ENCODE measurements at regions not wholly inside any gene's neighbourhood (a gene's known extent, or its start where the extent isn't known, plus 50 kb on each side); places are given as distances from the start of the nearest gene placed in this dataset.

- TF ChIP-seq CTCF (IDR thresholded peaks at IDR 0.05): no peak
- Histone ChIP-seq H3K27ac (no peak overlapping the region), H3K4me1 (ENCODE audit: control insufficient read depth in 1 of 2, low read depth in 2 of 2) (no peaks in the 10 kb centered on the region), H3K36me3 (no peaks in the 10 kb centered on the region), H3K27me3 (replicated peaks; ENCODE audit: insufficient read depth) (no peaks in the 10 kb centered on the region), H3K9me3 (no peaks in the 10 kb centered on the region), H3K4me3 (no peak overlapping the region)
- no peak for ATAC-seq (ENCODE audit: insufficient number of reproducible peaks, low FRiP score, low read depth)
- no peak for DNase-seq (ENCODE audit: low spot score)
These were observed 117.4 kb downstream of the SUCNR1 start for GRCh38 chr3:151990696-151991376.

DNA sequence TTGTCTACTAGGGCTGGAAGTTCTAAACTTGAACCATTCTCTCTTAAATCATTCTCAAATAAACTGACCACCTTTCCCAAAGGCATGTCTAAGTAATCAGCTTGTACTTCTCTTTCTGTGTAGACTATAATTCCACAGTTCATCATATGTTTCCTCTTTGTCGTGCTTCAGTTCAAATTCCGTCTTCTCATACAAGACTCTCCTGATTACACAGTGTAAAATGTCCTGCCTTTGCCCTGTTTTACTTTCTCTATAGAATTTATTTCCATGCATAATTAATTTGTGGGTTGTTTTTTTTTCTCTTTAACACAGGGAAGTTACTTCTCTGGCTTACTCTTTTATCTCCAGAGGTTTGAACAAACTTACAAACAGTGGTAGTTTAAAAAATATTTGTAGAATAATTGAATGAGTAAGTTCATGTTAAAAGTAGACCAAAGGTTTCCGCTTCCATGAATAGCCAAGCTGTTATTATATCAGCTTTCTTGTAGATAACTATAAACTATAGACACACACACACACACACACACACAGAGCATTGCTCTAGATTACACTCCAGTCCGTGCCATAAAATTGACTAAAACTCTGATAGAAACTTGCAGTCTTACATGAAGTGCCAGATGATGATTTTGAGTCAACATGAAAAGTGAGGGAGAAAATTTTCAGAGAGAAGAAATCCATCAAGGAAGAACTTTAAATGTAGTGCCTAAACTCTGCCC, 119.0 kb downstream of the SUCNR1 start:
- H3K36me3 ChIP-seq: no peaks in the 10 kb centered on the region
- H3K27ac ChIP-seq: no peak overlapping the region
- no peaks in the 10 kb centered on the region for H3K9me3 ChIP-seq
- TF ChIP-seq CTCF (IDR thresholded peaks at IDR 0.05): no peak
- ATAC-seq (ENCODE audit: insufficient number of reproducible peaks, low FRiP score, low read depth): no peak
- H3K4me3 ChIP-seq: no peak overlapping the region
- DNase-seq (ENCODE audit: low spot score): no peak
- no peaks in the 10 kb centered on the region for H3K27me3 ChIP-seq (replicated peaks; ENCODE audit: insufficient read depth)
- H3K4me1 ChIP-seq (ENCODE audit: control insufficient read depth in 1 of 2, low read depth in 2 of 2): no peaks in the 10 kb centered on the region

GRCh38 chr3:151995091-151995490, 121.6 kb downstream of the SUCNR1 start:
- Histone ChIP-seq H3K9me3 (no peaks in the 10 kb centered on the region), H3K27ac (no peak overlapping the region), H3K4me3 (no peak overlapping the region), H3K36me3 (no peaks in the 10 kb centered on the region), H3K4me1 (ENCODE audit: control insufficient read depth in 1 of 2, low read depth in 2 of 2) (no peaks in the 10 kb centered on the region), H3K27me3 (replicated peaks; ENCODE audit: insufficient read depth) (no peaks in the 10 kb centered on the region)
- ATAC-seq (ENCODE audit: insufficient number of reproducible peaks, low FRiP score, low read depth) (no peak), DNase-seq (ENCODE audit: low spot score) (no peak)
- no peak for TF ChIP-seq CTCF (IDR thresholded peaks at IDR 0.05)

DNA sequence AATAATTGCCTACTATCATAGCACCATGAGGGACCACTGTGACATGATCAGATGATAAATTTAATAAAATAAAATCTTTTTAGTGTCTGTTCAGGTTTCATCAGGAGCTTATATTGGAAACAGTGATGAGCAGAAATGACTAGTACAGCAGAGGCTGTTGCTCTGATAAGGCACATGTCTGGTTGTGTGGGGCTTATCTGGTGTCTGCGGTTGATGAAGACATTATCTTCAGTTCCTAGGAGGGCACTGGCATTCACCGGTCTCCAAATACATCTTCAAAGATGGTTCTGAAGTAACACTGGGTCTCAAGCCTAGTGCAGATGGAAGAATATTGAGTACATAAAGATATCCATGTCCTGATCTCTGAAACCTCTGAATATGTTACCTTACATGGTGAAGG, 125.3 kb downstream of the SUCNR1 start:
- Histone ChIP-seq H3K9me3 (no peaks in the 10 kb centered on the region), H3K4me3 (no peak overlapping the region), H3K36me3 (no peaks in the 10 kb centered on the region), H3K27ac (no peak overlapping the region), H3K27me3 (replicated peaks; ENCODE audit: insufficient read depth) (no peaks in the 10 kb centered on the region), H3K4me1 (ENCODE audit: control insufficient read depth in 1 of 2, low read depth in 2 of 2) (no peaks in the 10 kb centered on the region)
- no peak for ATAC-seq (ENCODE audit: insufficient number of reproducible peaks, low FRiP score, low read depth)
- TF ChIP-seq CTCF (IDR thresholded peaks at IDR 0.05): no peak
- no peak for DNase-seq (ENCODE audit: low spot score)

- no peak for TF ChIP-seq CTCF (IDR thresholded peaks at IDR 0.05)
- no peak overlapping the region for H3K27ac ChIP-seq
- no peak overlapping the region for H3K4me3 ChIP-seq
- ATAC-seq (ENCODE audit: insufficient number of reproducible peaks, low FRiP score, low read depth): no peak
- no peaks in the 10 kb centered on the region for H3K9me3 ChIP-seq
- no peaks in the 10 kb centered on the region for H3K4me1 ChIP-seq (ENCODE audit: control insufficient read depth in 1 of 2, low read depth in 2 of 2)
- no peaks in the 10 kb centered on the region for H3K36me3 ChIP-seq
- no peak for DNase-seq (ENCODE audit: low spot score)
- no peaks in the 10 kb centered on the region for H3K27me3 ChIP-seq (replicated peaks; ENCODE audit: insufficient read depth)
These were observed 126.5 kb downstream of the SUCNR1 start for GRCh38 chr3:151999936-152000335.
